ENCODE measurements at regions not wholly inside any gene's neighbourhood (a gene's known extent, or its start where the extent isn't known, plus 50 kb on each side); places are given as distances from the start of the nearest gene placed in this dataset.

DNA sequence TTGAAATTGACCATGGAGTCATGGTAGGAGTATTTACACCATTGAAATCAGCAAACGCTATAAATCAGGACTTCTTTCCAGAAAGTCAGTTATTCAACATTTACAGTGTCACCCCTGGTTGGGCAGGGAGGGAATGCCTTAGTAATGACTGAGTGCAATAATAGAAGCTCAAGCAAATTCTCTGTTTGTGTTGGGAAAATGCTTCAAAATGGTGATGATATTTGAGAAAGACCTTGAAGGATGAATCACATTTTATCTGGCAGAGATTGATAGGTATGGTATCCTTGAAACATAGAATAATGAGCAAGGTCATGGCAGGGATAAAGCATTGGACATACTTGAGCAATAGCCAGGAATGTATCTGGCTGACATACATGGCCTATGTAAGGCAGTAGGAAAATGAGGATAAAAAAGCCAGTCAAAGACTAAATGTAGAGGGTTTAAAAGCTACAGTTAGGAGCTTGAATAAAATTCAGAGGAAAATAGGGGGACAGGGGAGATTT, 248.7 kb downstream of the FMR1NB start:
- TF ChIP-seq CTCF (IDR thresholded peaks at IDR 0.05) (no peak), POLR2A (IDR thresholded peaks at IDR 0.05) (no peak)

Measured in Peyer's patch (tissue), 4 donors.